Calu3 (cell line): ENCODE measurements at regions not wholly inside any gene's neighbourhood (a gene's known extent, or its start where the extent isn't known, plus 50 kb on each side); places are given as distances from the start of the nearest gene placed in this dataset.

Experiments
- BruUV-seq: library from RNA; stranded (reverse); fragments of 400-500 nt; replicated peaks from 2 replicates; lab custom pipeline; 2021; lab: Mats Ljungman, UMichigan
- CTCF ChIA-PET: fragments of 300-600 bp; sonication (Branson Sonifier 250); formaldehyde crosslinking; loops from one replicate; lab custom pipeline; 2022; ENCODE audit warnings: antibody characterized with exemption; lab: Charles Lee
- DNase-seq: peaks from one replicate; pipeline ENCODE4 v3.0.0; 2022
- H3K27ac Mint-ChIP-seq: one replicate; pipeline ENCODE4 v1.8.0; 2022; ENCODE audit warnings: mixed read lengths; ENCODE audit not compliant: unreplicated experiment
- H3K27me3 Mint-ChIP-seq: one replicate; pipeline ENCODE4 v1.8.0; 2022; ENCODE audit warnings: mixed read lengths; ENCODE audit not compliant: unreplicated experiment
- H3K36me3 Mint-ChIP-seq: one replicate; pipeline ENCODE4 v1.8.0; 2022; ENCODE audit warnings: mild to moderate bottlenecking, moderate library complexity, mixed read lengths; ENCODE audit not compliant: insufficient read depth, unreplicated experiment
- H3K4me1 Mint-ChIP-seq: one replicate; pipeline ENCODE4 v1.8.0; 2022; ENCODE audit warnings: mild to moderate bottlenecking, low read depth, mixed read lengths; ENCODE audit not compliant: unreplicated experiment
- H3K4me3 Mint-ChIP-seq: one replicate; pipeline ENCODE4 v1.8.0; 2022; ENCODE audit warnings: mild to moderate bottlenecking, low read depth, moderate library complexity, mixed read lengths; ENCODE audit not compliant: unreplicated experiment
- H3K9me3 Mint-ChIP-seq: one replicate; pipeline ENCODE4 v1.8.0; 2022; ENCODE audit warnings: low read depth, mixed read lengths; ENCODE audit not compliant: unreplicated experiment
- CTCF ChIP-seq: fragments of 200-600 bp; IDR thresholded peaks from one replicate; pipeline ENCODE4 v1.8.0; 2022; ENCODE audit warnings: antibody characterized with exemption; ENCODE audit not compliant: unreplicated experiment
- intact Hi-C: fragments of 100-400 bp; cut with micrococcal nuclease; formaldehyde crosslinking; loops from one replicate; pipeline ENCODE4 v1.10.0; 2022; ENCODE audit not compliant: unreplicated experiment

DNA sequence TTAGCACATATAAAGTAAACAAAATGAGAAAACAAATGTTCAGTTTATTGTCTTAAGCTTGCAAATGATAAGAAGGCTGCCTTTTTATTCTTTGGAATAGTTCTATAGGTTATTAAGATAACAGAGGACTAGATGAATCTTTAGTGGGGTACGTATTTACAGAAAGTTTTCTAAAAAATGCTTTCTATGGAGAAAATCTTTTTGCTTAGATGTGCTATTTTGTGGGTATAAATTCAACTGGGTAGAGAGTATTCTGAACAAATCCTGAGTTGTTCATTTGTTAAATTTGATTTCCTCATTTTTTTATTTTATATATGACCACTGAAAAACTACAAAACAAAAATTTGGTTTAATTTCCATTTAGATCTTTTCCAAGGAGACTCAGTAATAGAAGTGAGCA lies 566.9 kb downstream of the PLCL1 start:
- intact Hi-C loops = loop anchor here (5.0 to 10.0 kb wide), 4 partner anchors 54 to 1116 kb away; no protein-coding TSS in a partner anchor
- Mint-ChIP-seq H3K4me3 (no peak overlapping the region), H3K27ac (no peak overlapping the region), H3K9me3 (no peaks in the 10 kb centered on the region), H3K4me1 (no peaks in the 10 kb centered on the region), H3K27me3 (no peaks in the 10 kb centered on the region), H3K36me3 (no peaks in the 10 kb centered on the region)
- no peak for TF ChIP-seq CTCF
- DNase-seq = no peak
- CTCF ChIA-PET = interaction anchor here (1.5 kb wide), 1 partner anchor 11 kb away, joined by 3 read pairs; no protein-coding TSS in a partner anchor
- BruUV-seq = no TSS peak

GRCh38 chr2:198368089-198368488 lies 563.7 kb downstream of the PLCL1 start:
- Mint-ChIP-seq H3K4me3 (no peak overlapping the region), H3K9me3 (no peaks in the 10 kb centered on the region), H3K27me3 (no peaks in the 10 kb centered on the region), H3K36me3 (no peaks in the 10 kb centered on the region), H3K27ac (no peak overlapping the region), H3K4me1 (no peaks in the 10 kb centered on the region)
- TF ChIP-seq CTCF = no peak
- CTCF ChIA-PET = interaction anchor here (0.7 kb wide), 1 partner anchor 577 kb away, joined by 8 read pairs; no protein-coding TSS in a partner anchor
- DNase-seq = no peak
- intact Hi-C loops = no loop called here
- no TSS peak for BruUV-seq

DNA sequence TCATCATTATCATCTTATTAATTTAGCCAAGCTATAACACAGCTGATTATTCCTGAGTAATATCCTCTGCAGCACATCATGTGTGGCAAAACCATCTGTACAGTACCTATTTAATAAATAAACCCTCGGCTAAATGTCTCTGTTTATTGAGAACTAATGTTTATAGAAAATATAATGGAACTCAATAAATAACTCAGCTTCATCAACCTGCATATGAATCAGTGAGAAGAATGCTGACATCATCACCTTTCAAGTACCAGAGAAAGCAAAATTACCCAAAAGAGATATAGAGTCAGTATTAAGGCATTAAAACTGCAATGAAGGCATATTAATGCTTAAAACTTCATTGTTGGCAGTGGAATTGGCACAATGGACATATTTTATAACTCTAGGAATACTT lies 558.3 kb downstream of the PLCL1 start:
- CTCF ChIA-PET = interaction anchor here (0.6 kb wide), 1 partner anchor 1062 kb away, joined by 6 read pairs; no protein-coding TSS in a partner anchor
- Mint-ChIP-seq H3K36me3 (no peaks in the 10 kb centered on the region), H3K9me3 (peaks cover 2% of the 10 kb centered on the region), H3K27ac (no peak overlapping the region), H3K4me3 (no peak overlapping the region), H3K27me3 (no peaks in the 10 kb centered on the region), H3K4me1 (no peaks in the 10 kb centered on the region)
- TF ChIP-seq CTCF = no peak
- intact Hi-C loops = no loop called here
- DNase-seq = no peak
- no TSS peak for BruUV-seq

GRCh38 chr2:198359308-198359707 lies 554.9 kb downstream of the PLCL1 start:
- no TSS peak for BruUV-seq
- CTCF ChIA-PET = no interaction called here
- no peaks in the 10 kb centered on the region for H3K27me3 Mint-ChIP-seq
- TF ChIP-seq CTCF = no peak
- no peak overlapping the region for H3K4me3 Mint-ChIP-seq
- no peak for DNase-seq
- H3K4me1 Mint-ChIP-seq = no peaks in the 10 kb centered on the region
- H3K9me3 Mint-ChIP-seq = peaks cover 2% of the 10 kb centered on the region
- no peak overlapping the region for H3K27ac Mint-ChIP-seq
- no peaks in the 10 kb centered on the region for H3K36me3 Mint-ChIP-seq
- intact Hi-C loops = no loop called here
